ENCODE measurements at regions not wholly inside any gene's neighbourhood (a gene's known extent, or its start where the extent isn't known, plus 50 kb on each side); places are given as distances from the start of the nearest gene placed in this dataset.

DNA sequence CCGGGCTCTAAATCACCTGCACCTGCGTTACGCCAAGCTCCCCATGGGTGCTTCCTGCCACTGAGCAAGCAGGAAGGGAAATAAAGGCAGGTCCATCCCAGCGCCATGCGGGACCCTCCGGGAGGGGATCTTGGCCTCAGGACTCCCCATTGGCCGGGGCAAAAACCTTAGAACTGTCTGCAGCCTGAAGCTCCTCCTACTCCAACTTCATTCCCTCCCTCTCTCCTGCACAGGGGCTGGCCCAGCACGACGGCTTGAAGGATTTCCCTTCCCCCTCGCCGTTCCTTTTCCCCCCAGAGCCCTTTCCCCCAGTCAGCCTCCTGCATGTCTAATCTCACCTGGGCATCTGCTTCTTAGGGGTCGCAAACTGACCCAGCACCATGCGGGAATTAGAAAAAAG is 137.2 kb upstream of the NCOR2 start:
- TF ChIP-seq, protein P1, sequence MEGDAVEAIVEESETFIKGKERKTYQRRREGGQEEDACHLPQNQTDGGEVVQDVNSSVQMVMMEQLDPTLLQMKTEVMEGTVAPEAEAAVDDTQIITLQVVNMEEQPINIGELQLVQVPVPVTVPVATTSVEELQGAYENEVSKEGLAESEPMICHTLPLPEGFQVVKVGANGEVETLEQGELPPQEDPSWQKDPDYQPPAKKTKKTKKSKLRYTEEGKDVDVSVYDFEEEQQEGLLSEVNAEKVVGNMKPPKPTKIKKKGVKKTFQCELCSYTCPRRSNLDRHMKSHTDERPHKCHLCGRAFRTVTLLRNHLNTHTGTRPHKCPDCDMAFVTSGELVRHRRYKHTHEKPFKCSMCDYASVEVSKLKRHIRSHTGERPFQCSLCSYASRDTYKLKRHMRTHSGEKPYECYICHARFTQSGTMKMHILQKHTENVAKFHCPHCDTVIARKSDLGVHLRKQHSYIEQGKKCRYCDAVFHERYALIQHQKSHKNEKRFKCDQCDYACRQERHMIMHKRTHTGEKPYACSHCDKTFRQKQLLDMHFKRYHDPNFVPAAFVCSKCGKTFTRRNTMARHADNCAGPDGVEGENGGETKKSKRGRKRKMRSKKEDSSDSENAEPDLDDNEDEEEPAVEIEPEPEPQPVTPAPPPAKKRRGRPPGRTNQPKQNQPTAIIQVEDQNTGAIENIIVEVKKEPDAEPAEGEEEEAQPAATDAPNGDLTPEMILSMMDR (IDR thresholded peaks at IDR 0.05): no peak
- no peak for TF ChIP-seq POLR2A (IDR thresholded peaks at IDR 0.05)
